ENCODE measurements at regions not wholly inside any gene's neighbourhood (a gene's known extent, or its start where the extent isn't known, plus 50 kb on each side); places are given as distances from the start of the nearest gene placed in this dataset.
"Not testable (repeated sequence)": the region's sequence is repeated elsewhere in the genome, so short reads cannot be mapped to it uniquely, and the experiment has no call there.

- Mint-ChIP-seq H3K4me3 (no peak overlapping the region), H3K4me1 (no peaks in the 10 kb centered on the region), H3K27ac (no peak overlapping the region), H3K9me3 (no peaks in the 10 kb centered on the region), H3K27me3 (no peaks in the 10 kb centered on the region), H3K36me3 (ENCODE audit: low read depth) (no peaks in the 10 kb centered on the region)
- no peak for DNase-seq
- ChIA-PET CTCF (no interaction called here), POLR2A (no interaction called here)
Observed at GRCh38 chr18:70536370-70537062, 247.7 kb downstream of the SOCS6 start.

GRCh38 chr18:70535041-70535440, 246.2 kb downstream of the SOCS6 start:
- ChIA-PET POLR2A (no interaction called here), CTCF (interaction anchor here (1.3 kb wide), 1 partner anchor 41 kb away, joined by 3 read pairs; no protein-coding TSS in a partner anchor)
- H3K36me3 Mint-ChIP-seq (ENCODE audit: low read depth) = no peaks in the 10 kb centered on the region
- H3K9me3 Mint-ChIP-seq = no peaks in the 10 kb centered on the region
- no peak overlapping the region for H3K27ac Mint-ChIP-seq
- DNase-seq = no peak
- H3K4me1 Mint-ChIP-seq = no peaks in the 10 kb centered on the region
- H3K4me3 Mint-ChIP-seq = no peak overlapping the region
- no peaks in the 10 kb centered on the region for H3K27me3 Mint-ChIP-seq

GRCh38 chr18:70525322-70525721, 236.5 kb downstream of the SOCS6 start:
- H3K9me3 Mint-ChIP-seq; H3K27me3 Mint-ChIP-seq; H3K4me3 Mint-ChIP-seq; H3K36me3 Mint-ChIP-seq (ENCODE audit: low read depth); CTCF ChIA-PET; DNase-seq; POLR2A ChIA-PET; H3K27ac Mint-ChIP-seq; H3K4me1 Mint-ChIP-seq: not testable (repeated sequence)

- DNase-seq = no peak
- ChIA-PET POLR2A (no interaction called here), CTCF (no interaction called here)
- H3K27me3 Mint-ChIP-seq = no peaks in the 10 kb centered on the region
- H3K4me1 Mint-ChIP-seq = no peaks in the 10 kb centered on the region
- H3K27ac Mint-ChIP-seq = no peak overlapping the region
- no peak overlapping the region for H3K4me3 Mint-ChIP-seq
- peaks cover 6% of the 10 kb centered on the region for H3K9me3 Mint-ChIP-seq
- no peaks in the 10 kb centered on the region for H3K36me3 Mint-ChIP-seq (ENCODE audit: low read depth)
Observed at GRCh38 chr18:70523792-70524182, 234.9 kb downstream of the SOCS6 start.

- no peak overlapping the region for H3K4me3 Mint-ChIP-seq
Observed at GRCh38 chr18:70523035-70523791, 234.4 kb downstream of the SOCS6 start.

GRCh38 chr18:70522183-70522680, 233.4 kb downstream of the SOCS6 start:
- Mint-ChIP-seq H3K4me3 (no peak overlapping the region), H3K36me3 (ENCODE audit: low read depth) (no peaks in the 10 kb centered on the region), H3K27ac (no peak overlapping the region), H3K4me1 (no peaks in the 10 kb centered on the region), H3K27me3 (no peaks in the 10 kb centered on the region), H3K9me3 (peaks cover 6% of the 10 kb centered on the region)
- no peak for DNase-seq
- ChIA-PET POLR2A (no interaction called here), CTCF (no interaction called here)

More at GRCh38 chr18:70523035-70523791, 234.4 kb downstream of the SOCS6 start:
- Mint-ChIP-seq H3K27ac (no peak overlapping the region), H3K4me1 (no peaks in the 10 kb centered on the region), H3K36me3 (ENCODE audit: low read depth) (no peaks in the 10 kb centered on the region), H3K27me3 (no peaks in the 10 kb centered on the region), H3K9me3 (peaks cover 6% of the 10 kb centered on the region)
- CTCF ChIA-PET = no interaction called here
- POLR2A ChIA-PET = no interaction called here
- no peak for DNase-seq

GRCh38 chr18:70520867-70521266, 232.0 kb downstream of the SOCS6 start:
- ChIA-PET POLR2A (no interaction called here), CTCF (no interaction called here)
- H3K27ac Mint-ChIP-seq = no peak overlapping the region
- DNase-seq = no peak
- no peaks in the 10 kb centered on the region for H3K4me1 Mint-ChIP-seq
- no peaks in the 10 kb centered on the region for H3K9me3 Mint-ChIP-seq
- H3K4me3 Mint-ChIP-seq = no peak overlapping the region
- no peaks in the 10 kb centered on the region for H3K36me3 Mint-ChIP-seq (ENCODE audit: low read depth)
- no peaks in the 10 kb centered on the region for H3K27me3 Mint-ChIP-seq

- no peak overlapping the region for H3K27ac Mint-ChIP-seq
- no peaks in the 10 kb centered on the region for H3K4me1 Mint-ChIP-seq
- POLR2A ChIA-PET = no interaction called here
- H3K27me3 Mint-ChIP-seq = no peaks in the 10 kb centered on the region
- CTCF ChIA-PET = interaction anchor here (1.4 kb wide), 1 partner anchor 24 kb away, joined by 4 read pairs; no protein-coding TSS in a partner anchor
- H3K36me3 Mint-ChIP-seq (ENCODE audit: low read depth) = no peaks in the 10 kb centered on the region
- H3K9me3 Mint-ChIP-seq = no peaks in the 10 kb centered on the region
- DNase-seq = no peak
- H3K4me3 Mint-ChIP-seq = no peak overlapping the region
Observed at GRCh38 chr18:70513502-70514171, 224.8 kb downstream of the SOCS6 start.

GRCh38 chr18:70507970-70508369, 219.1 kb downstream of the SOCS6 start:
- no peak for DNase-seq
- CTCF ChIA-PET = interaction anchor here (0.5 to 1.5 kb wide), 2 partner anchors 16 to 63 kb away, joined by 3 to 6 read pairs; no protein-coding TSS in a partner anchor
- POLR2A ChIA-PET = no interaction called here
- H3K36me3 Mint-ChIP-seq (ENCODE audit: low read depth) = no peaks in the 10 kb centered on the region
- no peaks in the 10 kb centered on the region for H3K4me1 Mint-ChIP-seq
- no peak overlapping the region for H3K4me3 Mint-ChIP-seq
- no peaks in the 10 kb centered on the region for H3K27me3 Mint-ChIP-seq
- H3K27ac Mint-ChIP-seq = no peak overlapping the region
- no peaks in the 10 kb centered on the region for H3K9me3 Mint-ChIP-seq

- CTCF ChIA-PET = interaction anchor here (1.5 kb wide), 1 partner anchor 15 kb away, joined by 3 read pairs; no protein-coding TSS in a partner anchor
Observed at GRCh38 chr18:70506511-70506910, 217.7 kb downstream of the SOCS6 start.

GRCh38 chr18:70503060-70503459, 214.2 kb downstream of the SOCS6 start:
- Mint-ChIP-seq H3K27ac (no peak overlapping the region), H3K9me3 (no peaks in the 10 kb centered on the region), H3K36me3 (ENCODE audit: low read depth) (no peaks in the 10 kb centered on the region), H3K4me3 (no peak overlapping the region), H3K27me3 (no peaks in the 10 kb centered on the region), H3K4me1 (no peaks in the 10 kb centered on the region)
- no peak for DNase-seq
- ChIA-PET POLR2A (no interaction called here), CTCF (interaction anchor here (1.6 kb wide), 1 partner anchor 11 kb away, joined by 3 read pairs; no protein-coding TSS in a partner anchor)

More at GRCh38 chr18:70506511-70506910, 217.7 kb downstream of the SOCS6 start:
- H3K4me1 Mint-ChIP-seq = no peaks in the 10 kb centered on the region
- no peak overlapping the region for H3K4me3 Mint-ChIP-seq
- H3K36me3 Mint-ChIP-seq (ENCODE audit: low read depth) = no peaks in the 10 kb centered on the region
- POLR2A ChIA-PET = no interaction called here
- no peak overlapping the region for H3K27ac Mint-ChIP-seq
- DNase-seq = no peak
- H3K9me3 Mint-ChIP-seq = no peaks in the 10 kb centered on the region
- H3K27me3 Mint-ChIP-seq = no peaks in the 10 kb centered on the region

- ChIA-PET POLR2A (no interaction called here), CTCF (no interaction called here)
- Mint-ChIP-seq H3K9me3 (no peaks in the 10 kb centered on the region), H3K4me1 (no peaks in the 10 kb centered on the region), H3K27ac (no peak overlapping the region), H3K4me3 (no peak overlapping the region), H3K36me3 (ENCODE audit: low read depth) (no peaks in the 10 kb centered on the region), H3K27me3 (no peaks in the 10 kb centered on the region)
- no peak for DNase-seq
Observed at GRCh38 chr18:70501358-70501757, 212.5 kb downstream of the SOCS6 start.

- ChIA-PET POLR2A (no interaction called here), CTCF (no interaction called here)
Observed at GRCh38 chr18:70500748-70501147, 211.9 kb downstream of the SOCS6 start.

More at GRCh38 chr18:70500748-70501147, 211.9 kb downstream of the SOCS6 start:
- H3K4me3 Mint-ChIP-seq = no peak overlapping the region
- no peaks in the 10 kb centered on the region for H3K27me3 Mint-ChIP-seq
- H3K4me1 Mint-ChIP-seq = no peaks in the 10 kb centered on the region
- DNase-seq = no peak
- H3K9me3 Mint-ChIP-seq = no peaks in the 10 kb centered on the region
- H3K36me3 Mint-ChIP-seq (ENCODE audit: low read depth) = no peaks in the 10 kb centered on the region
- H3K27ac Mint-ChIP-seq = no peak overlapping the region
